HG03469 (cell line): ENCODE measurements at regions not wholly inside any gene's neighbourhood (a gene's known extent, or its start where the extent isn't known, plus 50 kb on each side); places are given as distances from the start of the nearest gene placed in this dataset.
"Not testable (repeated sequence)": the region's sequence is repeated elsewhere in the genome, so short reads cannot be mapped to it uniquely, and the experiment has no call there.

Experiments used
- ATAC-seq: cut with Tn5 transposase; IDR thresholded peaks from one replicate; pipeline ENCODE4 v1.9.1; 2021; ENCODE audit warnings: mild to moderate bottlenecking, moderate library complexity, moderate number of reproducible peaks; ENCODE audit not compliant: unreplicated experiment

- no peak for ATAC-seq
Measured at GRCh38 chr6:78222226-78222625, 569.4 kb downstream of the MEI4 start.

DNA sequence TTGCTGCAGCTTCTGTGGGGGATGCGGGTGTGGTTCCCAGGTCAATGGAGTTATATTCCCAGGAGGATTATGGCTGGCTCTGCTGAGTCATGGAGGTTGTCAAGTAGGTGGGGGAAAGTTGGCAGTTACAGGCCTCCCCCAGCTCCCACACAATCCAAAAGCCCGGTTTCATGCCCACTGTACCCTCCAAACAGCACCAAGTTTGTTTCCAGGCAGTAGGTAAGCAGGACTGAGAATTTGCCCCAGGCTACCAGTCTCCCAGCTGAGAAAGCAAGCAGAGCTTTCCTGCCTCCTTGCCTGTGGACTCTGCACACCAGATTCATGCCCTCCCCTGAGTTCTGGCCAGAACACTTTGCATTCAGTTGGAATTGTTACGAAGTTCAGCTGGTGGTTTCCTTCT is 578.2 kb downstream of the MEI4 start:
- no peak for ATAC-seq

DNA sequence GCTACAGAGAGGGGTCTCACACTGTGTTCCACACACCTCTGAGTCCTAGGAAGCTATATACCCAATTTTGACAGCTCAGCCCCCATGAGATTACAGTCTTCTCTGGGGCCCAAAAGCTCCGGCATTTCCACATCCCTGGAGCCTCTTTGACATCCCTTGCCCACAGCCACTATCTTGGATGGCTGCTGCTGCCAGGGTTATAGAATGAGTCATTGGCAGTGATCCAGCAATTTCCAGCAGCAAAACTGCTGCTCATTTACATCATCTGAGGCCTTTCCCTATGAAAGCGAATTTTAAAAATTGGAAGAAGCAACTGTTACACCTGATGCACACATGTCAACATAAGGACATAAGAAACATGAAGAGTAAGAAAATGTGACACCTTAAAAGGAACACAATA is 590.7 kb downstream of the MEI4 start:
- no peak for ATAC-seq

DNA sequence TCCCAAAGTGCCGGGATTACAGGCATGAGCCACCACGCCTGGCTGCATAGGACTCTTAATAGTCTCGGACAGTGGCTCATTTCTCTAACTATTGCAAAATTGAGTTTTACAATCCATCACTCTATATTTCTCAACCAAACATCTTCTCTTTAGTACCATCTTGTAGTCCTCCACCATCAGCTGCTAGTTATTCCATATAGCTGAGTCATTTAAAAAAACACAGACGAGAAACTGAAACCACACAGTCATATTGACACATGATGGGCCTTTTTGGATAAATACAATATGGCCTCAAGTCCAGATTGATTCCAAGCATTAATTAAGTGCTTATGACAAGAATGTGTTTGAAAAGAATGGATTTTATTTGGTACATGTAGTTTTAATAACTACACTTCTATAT is 599.1 kb downstream of the MEI4 start:
- no peak for ATAC-seq

DNA sequence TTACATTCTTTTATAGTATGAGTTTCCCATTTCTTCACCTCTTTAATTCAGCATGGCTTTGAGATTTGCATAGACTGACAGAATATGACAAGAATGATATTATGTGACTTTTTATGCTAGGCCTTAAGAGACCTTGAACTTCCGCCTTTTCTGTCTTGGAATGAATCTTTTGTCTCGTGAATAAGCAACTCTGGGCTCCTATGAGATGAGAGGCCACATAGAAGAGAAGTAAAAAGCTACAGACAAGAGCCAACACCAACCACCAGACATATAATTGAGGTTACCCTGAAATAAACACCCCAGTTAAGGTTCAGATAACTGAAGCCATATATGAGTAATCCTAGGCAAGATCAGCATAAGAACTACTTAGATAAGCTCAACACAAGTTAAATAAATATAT is 600.8 kb downstream of the MEI4 start:
- no peak for ATAC-seq

- no peak for ATAC-seq
Measured at GRCh38 chr6:78259935-78260334, 607.1 kb downstream of the MEI4 start.

- ATAC-seq, result not testable (repeated sequence)
Measured at GRCh38 chr6:78260427-78260826, 606.9 kb upstream of the IRAK1BP1 start.

DNA sequence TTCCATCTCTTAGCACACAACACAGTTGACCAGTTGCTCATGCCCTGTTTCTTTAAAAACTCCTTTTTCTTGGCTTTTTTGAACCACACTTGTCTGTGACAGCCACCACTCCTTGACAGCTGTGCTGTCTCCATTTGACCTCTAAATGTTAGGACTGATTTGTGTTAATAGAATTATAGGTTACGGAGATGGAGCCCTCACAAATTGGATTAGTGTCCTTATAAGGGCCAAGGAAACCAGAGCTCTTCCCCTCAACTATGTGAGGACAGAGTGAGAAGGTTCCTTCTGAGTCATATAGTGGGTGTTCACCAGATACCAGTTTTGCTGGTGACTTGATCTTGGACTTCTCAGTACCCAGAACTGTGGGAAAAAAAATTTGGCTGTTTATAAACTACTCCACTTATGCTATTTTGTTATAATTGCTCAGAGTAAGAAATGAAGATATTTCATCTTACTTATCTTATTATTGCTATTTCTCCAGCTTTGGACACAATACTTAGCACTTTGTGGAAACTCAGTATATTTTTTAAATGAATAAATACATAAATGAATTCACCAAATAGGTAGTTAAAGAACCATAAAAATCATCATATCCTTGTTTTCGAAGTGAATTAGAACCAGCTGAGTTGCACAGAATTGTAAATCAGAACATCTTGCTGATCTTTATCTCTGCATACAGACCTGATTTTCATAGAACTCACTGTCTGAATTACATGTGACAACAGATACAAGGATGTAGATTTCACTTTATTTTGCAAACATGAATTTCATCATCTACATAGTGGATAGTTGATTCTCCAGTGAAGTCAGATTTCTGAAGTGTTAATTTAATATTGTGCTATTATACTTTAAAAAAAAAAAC is 598.5 kb upstream of the IRAK1BP1 start:
- no peak for ATAC-seq

GRCh38 chr6:78300885-78301284 is 566.5 kb upstream of the IRAK1BP1 start:
- no peak for ATAC-seq

- no peak for ATAC-seq
Measured at GRCh38 chr6:78302411-78302810, 564.9 kb upstream of the IRAK1BP1 start.

DNA sequence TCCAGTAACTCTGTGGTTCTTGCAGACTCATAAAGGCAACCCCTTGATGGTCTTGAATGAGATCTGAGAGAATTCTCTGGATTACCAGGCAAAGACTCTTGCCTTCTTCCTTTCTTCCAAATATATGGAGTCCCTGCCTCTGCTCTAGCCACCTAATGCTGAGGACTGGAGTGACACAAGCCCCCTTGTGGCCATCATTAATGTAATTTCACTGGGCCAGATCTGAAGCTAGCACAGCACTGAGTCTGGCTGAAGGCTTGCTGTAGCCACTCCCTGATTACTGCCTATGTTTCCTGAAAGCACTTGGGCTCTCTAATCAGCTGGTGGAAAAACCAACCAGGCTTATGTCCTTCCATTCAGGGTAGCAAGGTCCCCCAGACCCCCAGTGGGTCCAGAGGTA is 559.3 kb upstream of the IRAK1BP1 start:
- no peak for ATAC-seq

DNA sequence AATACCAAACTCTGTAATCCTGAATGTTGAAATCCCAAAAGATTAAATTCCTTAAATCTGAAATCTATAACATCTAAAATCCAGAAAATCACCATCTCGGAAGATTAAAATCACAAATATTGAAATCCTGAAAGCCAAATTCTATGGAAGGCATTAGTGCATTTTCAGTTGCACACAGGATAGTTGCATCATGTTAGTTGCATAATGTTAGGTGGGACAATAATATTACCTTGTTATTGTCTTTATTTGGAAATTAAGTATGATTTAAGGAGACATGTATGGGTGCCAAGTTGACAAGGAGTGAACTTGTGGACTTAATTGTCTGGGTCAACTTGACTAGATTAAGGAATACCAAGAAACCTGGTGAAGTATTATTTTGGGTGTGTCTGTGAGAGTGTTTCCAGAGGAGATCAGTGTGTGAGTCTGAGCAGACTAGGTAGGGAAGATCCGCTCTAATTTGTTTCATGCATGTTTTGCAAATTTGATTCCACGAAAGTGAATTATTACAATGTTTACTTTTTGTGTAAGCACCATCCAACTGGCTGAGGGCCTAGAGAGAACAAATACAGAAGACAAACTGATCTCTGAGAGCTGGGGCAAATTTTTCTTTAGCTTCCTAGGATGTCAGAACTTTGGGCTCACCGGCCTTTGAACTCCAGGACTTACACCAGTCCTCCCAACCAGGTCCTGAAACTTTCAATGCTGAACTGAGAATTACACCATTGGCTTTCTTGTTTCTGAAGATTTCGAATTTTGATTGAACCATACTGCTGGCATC is 545.1 kb upstream of the IRAK1BP1 start:
- ATAC-seq, result no peak

- no peak for ATAC-seq
Measured at GRCh38 chr6:78324213-78324612, 543.1 kb upstream of the IRAK1BP1 start.

DNA sequence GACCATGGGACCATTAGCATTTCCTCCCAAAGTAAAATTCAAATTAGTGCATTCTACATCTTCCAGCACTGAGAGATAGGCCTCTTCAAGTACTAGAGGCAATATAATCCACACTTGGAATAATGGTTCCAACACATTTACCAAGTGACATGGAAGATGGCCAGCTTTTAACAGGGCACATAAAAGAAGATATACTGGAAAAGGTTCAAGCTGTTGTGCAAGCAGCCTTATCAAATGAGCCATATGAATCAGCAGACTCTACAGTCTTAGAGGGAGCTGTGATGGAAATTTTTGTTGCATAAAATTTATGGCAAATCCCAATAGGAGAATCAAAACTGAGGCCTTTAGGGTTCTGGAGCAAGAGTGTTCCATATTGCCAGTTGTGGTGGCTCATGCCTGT is 526.6 kb upstream of the IRAK1BP1 start:
- no peak for ATAC-seq

- ATAC-seq, result no peak
Measured at GRCh38 chr6:78345882-78346281, 521.5 kb upstream of the IRAK1BP1 start.

GRCh38 chr6:78347191-78347916 is 520.0 kb upstream of the IRAK1BP1 start:
- ATAC-seq, result no peak

GRCh38 chr6:78353040-78353439 is 514.3 kb upstream of the IRAK1BP1 start:
- no peak for ATAC-seq

DNA sequence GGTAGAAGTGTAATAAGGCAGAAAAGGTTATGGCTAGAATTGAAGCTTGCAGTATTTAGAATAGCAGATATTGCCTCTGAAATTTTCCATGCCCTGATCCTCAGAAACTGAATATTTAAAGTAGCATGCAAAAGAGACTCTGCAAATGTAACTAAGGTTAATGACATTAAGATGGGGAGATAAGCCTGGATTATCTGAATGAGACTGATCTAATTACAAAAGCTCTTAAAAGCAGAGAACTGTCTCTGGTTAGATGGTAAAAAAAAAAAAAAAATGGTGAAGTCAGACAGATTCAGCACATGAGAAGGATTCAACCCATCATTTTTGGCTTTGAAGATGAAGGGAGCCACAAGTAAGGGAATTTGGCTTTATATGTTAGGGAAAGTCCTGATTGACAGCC is 503.7 kb upstream of the IRAK1BP1 start:
- no peak for ATAC-seq

DNA sequence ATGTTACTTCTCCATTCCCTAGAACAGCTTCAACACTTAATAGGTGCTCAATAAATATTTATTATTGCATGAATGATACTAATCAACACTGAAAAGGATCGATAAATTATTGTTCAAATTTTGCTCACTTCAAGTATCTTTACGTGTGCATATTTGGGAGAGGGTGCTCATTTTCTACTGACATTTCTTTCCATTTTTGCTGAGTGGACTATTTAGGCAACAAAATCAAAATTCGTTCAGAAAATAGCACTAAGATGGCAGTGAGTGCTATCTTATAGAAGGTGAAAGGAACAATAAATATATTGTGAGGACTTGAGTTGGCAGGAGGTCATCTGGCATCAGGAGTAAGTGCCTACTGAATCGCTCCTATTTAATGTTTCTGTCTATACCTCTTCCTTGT is 501.9 kb upstream of the IRAK1BP1 start:
- no peak for ATAC-seq

GRCh38 chr6:78377056-78377455 is 490.3 kb upstream of the IRAK1BP1 start:
- ATAC-seq, result no peak

- ATAC-seq, result no peak
Measured at GRCh38 chr6:78379982-78380381, 487.4 kb upstream of the IRAK1BP1 start.

GRCh38 chr6:78380541-78380940 is 486.8 kb upstream of the IRAK1BP1 start:
- ATAC-seq, result no peak
